ENCODE measurements at regions not wholly inside any gene's neighbourhood (a gene's known extent, or its start where the extent isn't known, plus 50 kb on each side); places are given as distances from the start of the nearest gene placed in this dataset.

DNA sequence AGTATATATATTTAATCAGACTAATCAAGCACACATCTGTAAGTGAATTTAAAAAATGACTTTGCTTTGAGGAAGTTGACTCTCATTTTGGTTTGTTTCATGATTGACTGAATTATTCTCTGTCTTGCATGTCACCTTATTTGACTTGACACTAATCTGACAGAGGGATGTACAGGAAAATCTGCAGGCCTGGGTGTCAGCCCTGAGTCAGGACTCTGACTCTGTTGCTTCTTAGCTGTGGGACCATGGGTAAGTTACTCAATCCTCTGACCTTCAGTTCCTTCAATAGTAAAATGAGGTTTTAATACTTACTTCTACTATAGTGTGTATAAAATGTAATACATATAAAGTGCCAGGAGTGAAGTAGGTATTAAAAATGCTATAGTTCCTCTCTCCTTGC is 415.9 kb downstream of the ARHGEF28 start:
- Histone ChIP-seq H3K9me3 (ENCODE audit: control insufficient read depth, low read length) (no peaks in the 10 kb centered on the region), H3K79me2 (no peaks in the 10 kb centered on the region), H3K4me3 (ENCODE audit: low read depth, low read length) (no peak overlapping the region), H2AFZ (no peak overlapping the region), H3K4me2 (ENCODE audit: low read length) (no peak overlapping the region), H3K36me3 (ENCODE audit: control insufficient read depth, insufficient read depth, low read length) (no peaks in the 10 kb centered on the region), H3K27me3 (ENCODE audit: control insufficient read depth, insufficient read depth, low read length) (no peaks in the 10 kb centered on the region), H3K4me1 (no peaks in the 10 kb centered on the region), H3K27ac (no peak overlapping the region), H3K9ac (no peak overlapping the region)
- TF ChIP-seq, protein P1, sequence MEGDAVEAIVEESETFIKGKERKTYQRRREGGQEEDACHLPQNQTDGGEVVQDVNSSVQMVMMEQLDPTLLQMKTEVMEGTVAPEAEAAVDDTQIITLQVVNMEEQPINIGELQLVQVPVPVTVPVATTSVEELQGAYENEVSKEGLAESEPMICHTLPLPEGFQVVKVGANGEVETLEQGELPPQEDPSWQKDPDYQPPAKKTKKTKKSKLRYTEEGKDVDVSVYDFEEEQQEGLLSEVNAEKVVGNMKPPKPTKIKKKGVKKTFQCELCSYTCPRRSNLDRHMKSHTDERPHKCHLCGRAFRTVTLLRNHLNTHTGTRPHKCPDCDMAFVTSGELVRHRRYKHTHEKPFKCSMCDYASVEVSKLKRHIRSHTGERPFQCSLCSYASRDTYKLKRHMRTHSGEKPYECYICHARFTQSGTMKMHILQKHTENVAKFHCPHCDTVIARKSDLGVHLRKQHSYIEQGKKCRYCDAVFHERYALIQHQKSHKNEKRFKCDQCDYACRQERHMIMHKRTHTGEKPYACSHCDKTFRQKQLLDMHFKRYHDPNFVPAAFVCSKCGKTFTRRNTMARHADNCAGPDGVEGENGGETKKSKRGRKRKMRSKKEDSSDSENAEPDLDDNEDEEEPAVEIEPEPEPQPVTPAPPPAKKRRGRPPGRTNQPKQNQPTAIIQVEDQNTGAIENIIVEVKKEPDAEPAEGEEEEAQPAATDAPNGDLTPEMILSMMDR (IDR thresholded peaks at IDR 0.05) = no peak

DNA sequence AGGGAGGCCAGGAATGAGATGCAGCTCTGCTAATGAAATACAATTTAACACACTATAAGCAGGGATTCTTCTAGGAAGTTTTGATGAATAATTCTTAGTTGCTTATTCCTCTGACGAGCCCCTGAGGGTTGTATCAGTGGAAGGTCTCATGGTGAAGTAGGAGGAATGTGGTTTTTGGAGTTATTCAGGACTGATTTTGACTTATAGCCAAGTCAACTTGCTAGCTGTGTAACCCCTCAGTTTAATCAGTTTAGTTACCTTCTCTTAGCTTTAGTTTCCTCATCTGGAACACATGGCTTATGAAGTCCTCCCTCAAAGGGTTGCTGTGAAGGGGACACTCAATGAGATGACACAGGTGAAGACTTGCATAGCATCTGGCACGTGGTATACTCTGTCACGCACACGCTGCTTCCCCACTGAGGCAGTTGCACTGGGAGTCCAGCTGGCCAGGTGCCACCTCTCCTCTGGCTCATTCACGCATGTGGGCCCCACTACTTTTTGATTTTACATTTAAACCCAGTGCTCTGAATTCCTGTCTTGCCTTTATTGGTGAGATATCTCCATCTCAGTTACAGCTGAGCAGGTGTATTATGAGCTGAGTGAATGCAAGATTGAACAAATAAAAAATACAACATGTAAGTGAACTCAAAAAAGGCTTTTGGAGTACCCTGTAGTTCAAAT is 415.0 kb downstream of the ARHGEF28 start:
- Histone ChIP-seq H2AFZ (no peak overlapping the region), H3K9ac (no peak overlapping the region), H3K4me3 (ENCODE audit: low read depth, low read length) (no peak overlapping the region), H3K4me1 (no peaks in the 10 kb centered on the region), H3K27me3 (ENCODE audit: control insufficient read depth, insufficient read depth, low read length) (no peaks in the 10 kb centered on the region), H3K79me2 (no peaks in the 10 kb centered on the region), H3K36me3 (ENCODE audit: control insufficient read depth, insufficient read depth, low read length) (no peaks in the 10 kb centered on the region), H3K27ac (no peak overlapping the region), H3K9me3 (ENCODE audit: control insufficient read depth, low read length) (no peaks in the 10 kb centered on the region), H3K4me2 (ENCODE audit: low read length) (no peak overlapping the region)
- TF ChIP-seq, protein P1 (IDR thresholded peaks at IDR 0.05) = no peak

DNA sequence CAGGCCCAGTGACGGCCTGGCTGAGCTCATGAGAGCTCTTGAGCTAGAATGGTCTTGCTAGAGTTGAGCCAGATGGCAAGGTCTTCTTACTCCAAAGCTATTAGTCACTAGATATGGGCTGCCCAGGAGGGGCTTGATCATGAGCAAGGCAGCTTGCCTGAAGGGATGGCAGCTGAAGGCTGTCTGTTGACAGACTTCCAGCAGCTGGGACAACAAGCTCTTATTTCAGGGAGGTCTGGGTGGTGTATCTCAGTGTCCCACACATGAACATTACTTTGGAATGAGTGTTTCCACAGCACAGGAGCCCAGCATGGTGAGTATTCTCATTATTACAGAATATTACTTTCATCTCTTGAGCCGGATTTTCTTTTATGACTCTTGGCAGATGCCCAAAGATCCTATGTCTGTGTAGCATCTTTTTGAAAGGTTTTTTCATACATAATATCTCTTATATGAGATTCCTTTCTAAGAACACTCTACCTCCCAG is 414.1 kb downstream of the ARHGEF28 start:
- H3K4me2 ChIP-seq (ENCODE audit: low read length) = no peak overlapping the region
- no peaks in the 10 kb centered on the region for H3K79me2 ChIP-seq
- H3K27ac ChIP-seq = no peak overlapping the region
- H2AFZ ChIP-seq = no peak overlapping the region
- no peak overlapping the region for H3K4me3 ChIP-seq (ENCODE audit: low read depth, low read length)
- H3K27me3 ChIP-seq (ENCODE audit: control insufficient read depth, insufficient read depth, low read length) = no peaks in the 10 kb centered on the region
- no peaks in the 10 kb centered on the region for H3K9me3 ChIP-seq (ENCODE audit: control insufficient read depth, low read length)
- peaks cover 4% of the 10 kb centered on the region for H3K4me1 ChIP-seq
- H3K9ac ChIP-seq = no peak overlapping the region
- TF ChIP-seq, protein P1 (IDR thresholded peaks at IDR 0.05) = no peak
- H3K36me3 ChIP-seq (ENCODE audit: control insufficient read depth, insufficient read depth, low read length) = no peaks in the 10 kb centered on the region

DNA sequence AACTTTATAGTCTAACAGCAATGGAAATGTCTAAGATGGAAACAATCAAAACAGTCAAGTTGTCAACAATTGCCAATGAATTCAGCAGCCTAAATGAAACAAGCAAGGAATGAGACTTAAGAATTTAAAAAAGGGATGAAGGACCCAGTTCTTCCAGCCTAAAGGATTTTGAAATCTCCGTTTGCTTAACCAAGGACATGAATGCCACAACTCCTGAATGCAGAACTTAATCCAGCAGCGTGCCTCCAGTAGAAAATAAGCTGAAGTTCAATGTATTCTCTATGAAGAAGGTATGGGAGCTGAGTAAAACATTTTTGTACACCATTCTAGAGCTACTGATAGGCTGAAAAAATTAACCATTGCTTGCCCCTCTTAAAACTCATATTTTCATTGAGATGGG is 411.3 kb downstream of the ARHGEF28 start:
- Histone ChIP-seq H3K4me2 (ENCODE audit: low read length) (no peak overlapping the region), H3K79me2 (no peaks in the 10 kb centered on the region), H3K4me3 (ENCODE audit: low read depth, low read length) (no peak overlapping the region), H3K9me3 (ENCODE audit: control insufficient read depth, low read length) (no peaks in the 10 kb centered on the region), H3K9ac (no peak overlapping the region), H3K27ac (no peak overlapping the region), H2AFZ (no peak overlapping the region), H3K36me3 (ENCODE audit: control insufficient read depth, insufficient read depth, low read length) (no peaks in the 10 kb centered on the region), H3K4me1 (peaks cover 4% of the 10 kb centered on the region), H3K27me3 (ENCODE audit: control insufficient read depth, insufficient read depth, low read length) (no peaks in the 10 kb centered on the region)
- TF ChIP-seq, protein P1 (IDR thresholded peaks at IDR 0.05) = no peak

DNA sequence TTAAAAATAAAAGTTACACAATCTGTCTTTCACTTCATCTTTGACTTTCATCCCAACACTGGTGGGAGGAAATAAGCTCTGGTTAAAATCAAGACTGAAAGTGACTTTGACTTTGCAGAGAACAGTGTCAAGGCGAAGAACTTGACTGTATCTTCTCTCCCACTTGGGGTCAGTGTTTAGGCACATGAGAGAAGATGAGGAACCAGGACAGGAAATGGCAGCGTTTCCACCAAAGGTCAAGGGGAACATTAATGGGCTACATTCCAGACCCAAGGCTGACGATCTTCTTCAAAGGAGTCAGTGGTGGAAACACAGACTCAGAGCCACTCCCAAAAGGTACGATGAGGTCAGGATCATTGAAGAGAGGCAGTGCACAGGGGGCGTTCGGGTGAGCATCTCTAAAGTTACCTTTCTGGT is 409.5 kb downstream of the ARHGEF28 start:
- Histone ChIP-seq H3K4me3 (ENCODE audit: low read depth, low read length) (no peak overlapping the region), H3K4me1 (peaks cover 4% of the 10 kb centered on the region), H3K9me3 (ENCODE audit: control insufficient read depth, low read length) (no peaks in the 10 kb centered on the region), H3K4me2 (ENCODE audit: low read length) (peak overlapping the region; percentile 4), H3K36me3 (ENCODE audit: control insufficient read depth, insufficient read depth, low read length) (no peaks in the 10 kb centered on the region), H3K27ac (no peak overlapping the region), H3K79me2 (no peaks in the 10 kb centered on the region), H3K9ac (no peak overlapping the region), H2AFZ (peak overlapping the region; percentile 45), H3K27me3 (ENCODE audit: control insufficient read depth, insufficient read depth, low read length) (no peaks in the 10 kb centered on the region)
- TF ChIP-seq, protein P1 (IDR thresholded peaks at IDR 0.05) = peak; percentile 39

Measured in parathyroid adenoma (tissue), 2 donors.